ENCODE measurements at regions not wholly inside any gene's neighbourhood (a gene's known extent, or its start where the extent isn't known, plus 50 kb on each side); places are given as distances from the start of the nearest gene placed in this dataset.

- DNase-seq (ENCODE audit: low read depth) = no peak
Measured at GRCh38 chr4:108333353-108333942, 164.7 kb upstream of the LEF1 start.

DNA sequence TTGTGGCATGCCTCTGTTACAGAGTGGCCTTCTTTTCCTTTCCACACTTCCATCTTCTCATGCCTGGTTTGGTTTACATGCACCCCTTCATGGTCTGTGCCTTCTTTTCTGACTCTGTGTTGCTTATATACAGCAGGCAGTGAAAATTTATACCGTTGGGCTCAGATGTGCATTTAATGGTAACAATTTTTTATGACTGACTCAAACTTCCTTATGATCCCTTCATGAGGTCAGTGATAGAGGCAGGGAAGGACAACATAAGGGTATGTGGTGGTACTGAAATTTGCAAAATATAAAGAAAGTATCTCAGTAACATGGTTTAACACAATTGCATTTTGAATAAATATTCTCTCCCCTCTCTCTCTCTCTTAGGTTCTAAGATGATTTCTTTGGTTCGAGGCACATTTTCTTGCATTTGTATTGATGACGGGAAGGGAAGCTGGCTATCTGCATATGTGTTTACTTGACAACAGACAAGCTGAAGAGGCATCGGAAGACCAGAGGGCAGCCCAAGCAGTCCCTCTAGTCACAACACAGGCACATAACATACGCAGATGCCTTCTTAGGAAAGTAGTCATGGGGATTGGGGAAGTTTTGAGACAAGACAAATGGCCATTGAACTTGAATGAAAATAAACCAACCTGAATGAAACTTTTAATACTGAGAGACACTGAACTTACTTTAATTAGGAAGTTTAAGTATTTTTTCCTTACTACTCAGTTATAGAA, 163.3 kb upstream of the LEF1 start:
- TF ChIP-seq CTCF (conservative IDR thresholded peaks at IDR 0.05; ENCODE audit: low read depth, low read length) = no peak
- no peak for DNase-seq (ENCODE audit: low read depth)
- no peak overlapping the region for H3K4me3 ChIP-seq (ENCODE audit: low read length)

More at GRCh38 chr4:108333353-108333942, 164.7 kb upstream of the LEF1 start:
- TF ChIP-seq CTCF (conservative IDR thresholded peaks at IDR 0.05; ENCODE audit: low read depth, low read length) = no peak
- H3K4me3 ChIP-seq (ENCODE audit: low read length) = peak overlapping the region; percentile 6

DNA sequence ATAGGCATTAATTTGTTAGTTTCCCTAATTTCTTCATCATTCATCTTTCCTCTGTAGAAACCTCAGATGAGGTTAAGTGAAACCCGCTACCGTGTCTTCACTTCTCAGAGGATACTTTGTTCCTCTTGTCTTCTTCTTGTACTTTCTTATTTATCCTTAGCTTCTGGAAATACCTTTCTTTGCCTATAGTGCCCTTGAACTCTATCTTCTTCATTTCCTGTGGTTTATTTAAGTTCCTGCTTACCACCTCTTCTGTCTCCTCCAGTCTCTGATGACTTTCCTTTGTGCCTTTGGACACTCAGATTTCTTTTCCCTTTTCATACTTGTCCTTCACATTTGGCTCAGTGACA, 159.6 kb upstream of the LEF1 start:
- DNase-seq (ENCODE audit: low read depth) = no peak

GRCh38 chr4:108327642-108328382, 159.1 kb upstream of the LEF1 start:
- no peak overlapping the region for H3K4me3 ChIP-seq (ENCODE audit: low read length)
- TF ChIP-seq CTCF (conservative IDR thresholded peaks at IDR 0.05; ENCODE audit: low read depth, low read length) = no peak
- DNase-seq (ENCODE audit: low read depth) = no peak

More for the DNA sequence above, 159.6 kb upstream of the LEF1 start:
- no peak overlapping the region for H3K4me3 ChIP-seq (ENCODE audit: low read length)
- TF ChIP-seq CTCF (conservative IDR thresholded peaks at IDR 0.05; ENCODE audit: low read depth, low read length) = no peak

- no peak for DNase-seq (ENCODE audit: low read depth)
- TF ChIP-seq CTCF (conservative IDR thresholded peaks at IDR 0.05; ENCODE audit: low read depth, low read length) = no peak
- no peak overlapping the region for H3K4me3 ChIP-seq (ENCODE audit: low read length)
Measured at GRCh38 chr4:108325561-108325960, 156.8 kb upstream of the LEF1 start.

DNA sequence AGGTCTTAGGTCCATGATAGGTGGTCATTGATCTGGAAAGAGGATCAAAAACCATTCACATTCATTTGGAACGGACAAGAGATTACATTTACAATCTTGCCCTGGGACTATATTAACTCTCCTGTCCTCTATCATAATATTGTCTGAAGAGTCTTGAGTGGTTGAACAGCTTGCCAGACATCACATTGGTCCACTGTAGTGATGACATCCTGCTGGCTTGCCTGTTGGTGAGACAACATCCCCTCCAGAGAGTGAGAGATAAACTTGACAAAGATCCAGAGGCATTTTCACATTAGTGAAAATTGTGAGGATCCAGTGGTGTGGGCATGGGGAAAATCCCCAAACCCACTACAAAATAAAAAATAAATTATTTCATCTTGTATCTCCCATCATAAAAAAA, 155.7 kb upstream of the LEF1 start:
- DNase-seq (ENCODE audit: low read depth) = no peak
- no peak for TF ChIP-seq CTCF (conservative IDR thresholded peaks at IDR 0.05; ENCODE audit: low read depth, low read length)
- H3K4me3 ChIP-seq (ENCODE audit: low read length) = no peak overlapping the region
